NCI-H526 (cell line): ENCODE measurements at regions not wholly inside any gene's neighbourhood (a gene's known extent, or its start where the extent isn't known, plus 50 kb on each side); places are given as distances from the start of the nearest gene placed in this dataset.

Experiments used
- DNase-seq, 2 experiments: peaks; one replicate each; lab custom pipeline; 2025; lab: John Stamatoyannopoulos, UW

GRCh38 chr2:58913082-58913726 lies 672.1 kb upstream of the FANCL start:
- DNase-seq: no peak

GRCh38 chr2:58911877-58912276 lies 670.8 kb upstream of the FANCL start:
- no peak for DNase-seq

GRCh38 chr2:58908501-58909154 lies 667.5 kb upstream of the FANCL start:
- no peak for DNase-seq

- DNase-seq: no peak
These were observed 666.5 kb upstream of the FANCL start for GRCh38 chr2:58907644-58908043.

- no peak for DNase-seq
These were observed 665.0 kb upstream of the FANCL start for GRCh38 chr2:58906081-58906645.

GRCh38 chr2:58904095-58904494 lies 663.0 kb upstream of the FANCL start:
- no peak for DNase-seq

- no peak for DNase-seq
These were observed 662.3 kb upstream of the FANCL start for GRCh38 chr2:58903427-58903826.

GRCh38 chr2:58900246-58901027 lies 659.3 kb upstream of the FANCL start:
- DNase-seq: no peak

- DNase-seq: no peak
These were observed 658.6 kb upstream of the FANCL start for GRCh38 chr2:58899692-58900091.

GRCh38 chr2:58896638-58897037 lies 655.5 kb upstream of the FANCL start:
- DNase-seq: no peak

- DNase-seq: no peak
These were observed 654.7 kb upstream of the FANCL start for GRCh38 chr2:58895857-58896256.

GRCh38 chr2:58893656-58894351 lies 652.7 kb upstream of the FANCL start:
- no peak for DNase-seq

GRCh38 chr2:58891828-58892377 lies 650.8 kb upstream of the FANCL start:
- DNase-seq: no peak

GRCh38 chr2:58890865-58891525 lies 649.9 kb upstream of the FANCL start:
- DNase-seq: no peak

- DNase-seq: no peak
These were observed 644.9 kb upstream of the FANCL start for GRCh38 chr2:58886009-58886408.

GRCh38 chr2:58879834-58880233 lies 638.7 kb upstream of the FANCL start:
- DNase-seq: no peak

GRCh38 chr2:58878778-58879177 lies 637.7 kb upstream of the FANCL start:
- DNase-seq: no peak

GRCh38 chr2:58876126-58876525 lies 635.0 kb upstream of the FANCL start:
- DNase-seq: no peak

GRCh38 chr2:58875436-58875835 lies 634.3 kb upstream of the FANCL start:
- DNase-seq: no peak

- no peak for DNase-seq
These were observed 630.5 kb upstream of the FANCL start for GRCh38 chr2:58871469-58872142.

- no peak for DNase-seq
These were observed 629.6 kb upstream of the FANCL start for GRCh38 chr2:58870704-58871103.
